ENCODE measurements at regions not wholly inside any gene's neighbourhood (a gene's known extent, or its start where the extent isn't known, plus 50 kb on each side); places are given as distances from the start of the nearest gene placed in this dataset.

- H3K4me3 ChIP-seq (ENCODE audit: low read depth, low read length), result no peak overlapping the region
- no peak for TF ChIP-seq CTCF (IDR thresholded peaks at IDR 0.05; ENCODE audit: borderline replicate concordance, insufficient read depth, low read depth, low read length)
These were observed 353.5 kb upstream of the SATB1 start for GRCh38 chr3:18778598-18778997.

DNA sequence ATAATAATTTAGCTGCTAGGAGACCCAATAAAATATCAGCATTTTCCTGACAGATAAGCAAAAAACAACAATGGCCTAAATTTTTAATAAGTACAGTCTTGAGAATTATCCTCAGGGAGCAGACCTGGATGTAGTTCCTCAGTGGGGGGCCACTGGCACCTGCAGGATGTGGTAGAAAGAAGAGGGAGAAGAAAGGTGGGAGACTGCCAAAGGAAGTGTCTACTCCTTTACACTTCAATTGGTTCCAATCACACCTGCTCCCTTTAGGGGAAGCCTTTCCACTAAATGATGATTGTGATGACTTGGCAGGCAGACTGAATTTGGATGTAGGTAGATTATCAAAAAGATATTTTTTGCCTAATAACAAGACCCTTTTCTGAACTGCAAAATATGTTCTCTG is 353.0 kb upstream of the SATB1 start:
- no peak for TF ChIP-seq CTCF (IDR thresholded peaks at IDR 0.05; ENCODE audit: borderline replicate concordance, insufficient read depth, low read depth, low read length)

DNA sequence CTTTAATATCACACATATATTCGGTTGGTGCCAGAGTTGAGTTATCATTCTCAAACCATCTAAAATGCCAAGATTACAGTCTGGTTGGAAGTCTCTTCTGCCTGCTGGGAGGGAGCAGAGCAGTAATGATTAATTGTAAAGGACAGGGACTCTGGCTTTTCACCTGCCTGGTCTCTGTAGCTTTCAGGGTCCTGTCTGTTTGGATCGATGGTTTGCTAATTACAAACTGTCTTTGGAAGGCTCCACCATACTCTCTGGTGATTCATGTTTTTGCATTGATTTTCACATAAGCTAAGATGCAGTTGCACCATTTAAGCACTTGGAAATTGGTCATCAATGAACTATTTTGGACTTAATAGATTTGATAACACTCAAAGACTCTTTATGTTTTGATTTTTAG is 350.4 kb upstream of the SATB1 start:
- TF ChIP-seq CTCF (IDR thresholded peaks at IDR 0.05; ENCODE audit: borderline replicate concordance, insufficient read depth, low read depth, low read length), result no peak
- no peak overlapping the region for H3K4me3 ChIP-seq (ENCODE audit: low read depth, low read length)

More for the DNA sequence above, 353.0 kb upstream of the SATB1 start:
- H3K4me3 ChIP-seq (ENCODE audit: low read depth, low read length), result no peak overlapping the region

GRCh38 chr3:18774319-18775088 is 349.4 kb upstream of the SATB1 start:
- no peak for TF ChIP-seq CTCF (IDR thresholded peaks at IDR 0.05; ENCODE audit: borderline replicate concordance, insufficient read depth, low read depth, low read length)
- H3K4me3 ChIP-seq (ENCODE audit: low read depth, low read length), result no peak overlapping the region

DNA sequence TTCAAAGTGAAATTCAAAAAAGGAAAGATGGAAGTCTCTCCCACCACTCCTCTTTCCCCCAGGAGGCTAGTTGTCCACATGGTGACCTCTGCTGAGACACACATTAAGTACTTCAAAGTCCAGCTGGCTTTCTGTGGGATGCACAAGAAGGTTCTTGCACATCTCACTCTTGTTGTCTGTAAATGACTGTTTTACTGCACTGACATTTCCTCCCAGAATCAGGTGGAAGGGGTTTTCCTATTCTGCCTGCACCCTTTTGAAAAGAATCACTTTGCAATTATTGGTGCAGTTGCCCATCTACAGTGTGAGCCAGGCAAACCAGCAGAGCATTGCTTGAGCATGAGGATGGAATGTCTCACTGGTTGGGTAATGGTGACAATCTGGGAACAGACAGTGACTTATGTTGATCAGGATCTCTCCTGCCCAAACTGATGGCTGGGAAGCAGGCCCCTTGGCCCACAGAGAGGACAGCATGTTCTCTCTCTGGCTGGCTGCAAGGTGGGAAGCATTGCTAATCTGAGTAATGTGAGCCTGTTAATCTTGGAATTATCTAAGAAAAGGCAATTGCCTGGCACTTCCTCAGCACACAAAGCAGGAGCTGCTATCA is 347.7 kb upstream of the SATB1 start:
- no peak overlapping the region for H3K4me3 ChIP-seq (ENCODE audit: low read depth, low read length)
- TF ChIP-seq CTCF (IDR thresholded peaks at IDR 0.05; ENCODE audit: borderline replicate concordance, insufficient read depth, low read depth, low read length), result no peak

- no peak for TF ChIP-seq CTCF (IDR thresholded peaks at IDR 0.05; ENCODE audit: borderline replicate concordance, insufficient read depth, low read depth, low read length)
- no peak overlapping the region for H3K4me3 ChIP-seq (ENCODE audit: low read depth, low read length)
These were observed 346.8 kb upstream of the SATB1 start for GRCh38 chr3:18771931-18772330.

GRCh38 chr3:18770800-18771199 is 345.7 kb upstream of the SATB1 start:
- TF ChIP-seq CTCF (IDR thresholded peaks at IDR 0.05; ENCODE audit: borderline replicate concordance, insufficient read depth, low read depth, low read length), result no peak
- no peak overlapping the region for H3K4me3 ChIP-seq (ENCODE audit: low read depth, low read length)
